Muscle layer of colon (tissue), 2 donors: ENCODE measurements at regions not wholly inside any gene's neighbourhood (a gene's known extent, or its start where the extent isn't known, plus 50 kb on each side); places are given as distances from the start of the nearest gene placed in this dataset.

Experiments
- H3K27ac ChIP-seq: one replicate; pipeline ENCODE4 v1.7.0; 2013; ENCODE audit warnings: low read depth, mild to moderate bottlenecking, low read length, moderate library complexity
- H3K27me3 ChIP-seq, 2 donors: one replicate each; pipeline ENCODE4 v1.7.0; 2013; ENCODE audit warnings: low read length in 2 of 2, mild to moderate bottlenecking in 2 of 2; ENCODE audit not compliant: insufficient read depth in 2 of 2, control insufficient read depth in 1 of 2
- H3K36me3 ChIP-seq: one replicate; pipeline ENCODE4 v1.7.0; 2013; ENCODE audit warnings: mild to moderate bottlenecking, low read length; ENCODE audit not compliant: insufficient read depth
- H3K4me1 ChIP-seq: one replicate; pipeline ENCODE4 v1.7.0; 2013; ENCODE audit warnings: mild to moderate bottlenecking, low read length; ENCODE audit not compliant: insufficient read depth
- H3K4me3 ChIP-seq, 2 donors: one replicate each; pipeline ENCODE4 v1.7.0; 2013; ENCODE audit warnings: low read length in 2 of 2, low read depth in 1 of 2, mild to moderate bottlenecking in 1 of 2, moderate library complexity in 1 of 2
- H3K9ac ChIP-seq: one replicate; pipeline ENCODE4 v1.7.0; 2013; ENCODE audit warnings: low read length
- H3K9me3 ChIP-seq: one replicate; pipeline ENCODE4 v1.7.0; 2013; ENCODE audit warnings: mild to moderate bottlenecking, low read length
- donor health status: abdominal sarcoma.
- donor health status: Adenocarcinoma of cecum.

DNA sequence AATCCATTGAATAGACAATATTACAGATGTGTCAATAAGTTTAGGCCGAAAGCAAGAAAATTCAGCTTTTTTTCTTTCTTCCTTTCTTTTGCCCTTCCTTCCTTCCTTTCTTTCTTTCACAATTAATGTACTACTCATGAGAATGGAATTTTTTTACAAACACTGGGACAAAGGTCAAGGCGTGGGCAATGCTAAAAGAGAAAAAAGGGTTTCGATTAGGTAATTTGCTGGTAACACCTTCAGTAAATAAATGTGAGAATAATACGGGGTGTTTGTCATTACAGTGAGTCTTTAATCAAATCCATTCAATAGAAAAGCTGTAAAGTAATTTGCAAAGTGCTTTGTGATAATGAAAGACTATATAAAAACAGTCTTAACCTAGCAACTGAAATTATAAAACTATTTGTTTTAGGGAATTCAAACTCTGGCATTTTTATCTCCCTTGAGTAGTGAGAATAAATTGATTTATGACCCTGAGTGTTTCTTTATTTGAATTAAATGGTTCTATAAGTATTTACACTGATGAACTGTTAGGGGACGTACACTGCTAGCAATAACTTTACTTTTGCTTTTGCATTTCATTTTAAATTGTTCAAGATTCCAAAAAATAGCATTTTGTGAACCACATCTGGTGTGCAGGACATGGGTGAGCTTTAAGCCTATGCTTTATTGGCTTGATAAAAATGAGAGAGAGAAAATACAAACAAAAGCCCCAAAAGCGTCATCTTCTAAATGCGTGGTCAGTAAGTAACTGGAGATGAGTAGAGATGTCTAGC is 104.2 kb upstream of the THRB start:
- Histone ChIP-seq H3K36me3 (no peaks in the 10 kb centered on the region), H3K9me3 (no peaks in the 10 kb centered on the region), H3K9ac (no peak overlapping the region), H3K27ac (no peak overlapping the region), H3K27me3 (no peaks in the 10 kb centered on the region), H3K4me1 (no peaks in the 10 kb centered on the region), H3K4me3 (no peak overlapping the region)

DNA sequence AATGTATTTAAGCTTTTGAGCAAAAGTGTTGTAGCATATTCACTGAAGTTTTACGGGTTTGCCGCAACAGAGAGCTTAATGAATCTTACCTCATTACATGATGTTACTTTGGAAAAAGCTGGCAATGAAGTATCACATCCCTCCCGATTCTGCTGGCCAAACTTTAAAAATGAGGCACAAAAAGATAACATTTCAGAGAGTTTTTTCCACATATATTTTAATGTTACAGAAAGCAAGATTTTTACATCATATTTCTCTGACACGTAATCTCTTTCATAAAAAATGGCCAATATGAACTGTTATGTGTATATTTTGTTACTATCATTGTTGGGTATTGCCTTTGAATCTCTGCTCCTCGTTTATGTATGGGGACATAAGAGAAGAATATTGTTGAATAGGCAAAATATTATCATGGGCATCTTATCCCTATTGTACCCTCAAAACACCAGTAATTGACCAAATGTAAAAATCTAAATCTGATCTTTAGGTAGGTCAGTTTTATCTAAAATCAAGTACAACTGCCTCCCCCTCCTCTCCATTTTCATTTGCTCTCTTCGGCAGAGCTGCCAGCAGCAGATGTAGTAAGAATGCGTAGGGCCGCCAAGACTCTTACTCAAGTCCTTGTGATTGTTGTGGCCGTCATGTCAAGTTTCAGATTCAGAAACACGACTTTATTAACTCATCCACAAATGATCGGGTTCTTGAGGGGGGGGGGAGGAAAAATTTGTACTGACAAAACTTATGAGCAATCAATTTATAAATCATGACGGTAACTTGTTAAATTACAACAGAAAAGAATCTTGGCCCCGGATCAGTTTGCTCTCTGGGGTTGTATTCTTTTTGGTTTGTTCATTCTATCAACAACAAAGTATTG is 106.7 kb upstream of the THRB start:
- H3K27ac ChIP-seq: no peak overlapping the region
- no peaks in the 10 kb centered on the region for H3K4me1 ChIP-seq
- no peaks in the 10 kb centered on the region for H3K36me3 ChIP-seq
- no peak overlapping the region for H3K9ac ChIP-seq
- no peaks in the 10 kb centered on the region for H3K9me3 ChIP-seq
- H3K27me3 ChIP-seq: no peaks in the 10 kb centered on the region
- H3K4me3 ChIP-seq: no peak overlapping the region

DNA sequence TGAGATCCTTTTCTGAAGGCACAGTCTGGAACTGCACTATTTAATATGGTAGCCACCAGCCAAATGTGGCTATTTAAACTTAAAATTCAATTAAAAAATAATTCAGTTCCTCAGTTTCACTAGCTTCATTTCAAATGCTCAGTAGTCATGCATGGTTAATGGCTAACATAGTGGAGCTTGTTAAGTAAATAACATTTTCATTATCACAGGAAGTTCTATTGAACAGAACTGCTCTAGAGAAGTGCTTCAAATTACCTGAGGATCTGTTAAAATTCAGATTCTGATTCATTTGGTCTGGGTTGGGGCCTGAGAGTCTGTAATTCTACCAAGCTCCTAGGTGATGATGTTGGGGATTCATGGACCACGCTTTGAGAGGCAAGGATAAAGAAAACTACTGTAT is 109.6 kb upstream of the THRB start:
- H3K9ac ChIP-seq: no peak overlapping the region
- H3K4me3 ChIP-seq: no peak overlapping the region
- H3K4me1 ChIP-seq: peaks cover 6% of the 10 kb centered on the region
- H3K27ac ChIP-seq: no peak overlapping the region
- H3K36me3 ChIP-seq: no peaks in the 10 kb centered on the region
- no peaks in the 10 kb centered on the region for H3K9me3 ChIP-seq
- H3K27me3 ChIP-seq: no peaks in the 10 kb centered on the region

DNA sequence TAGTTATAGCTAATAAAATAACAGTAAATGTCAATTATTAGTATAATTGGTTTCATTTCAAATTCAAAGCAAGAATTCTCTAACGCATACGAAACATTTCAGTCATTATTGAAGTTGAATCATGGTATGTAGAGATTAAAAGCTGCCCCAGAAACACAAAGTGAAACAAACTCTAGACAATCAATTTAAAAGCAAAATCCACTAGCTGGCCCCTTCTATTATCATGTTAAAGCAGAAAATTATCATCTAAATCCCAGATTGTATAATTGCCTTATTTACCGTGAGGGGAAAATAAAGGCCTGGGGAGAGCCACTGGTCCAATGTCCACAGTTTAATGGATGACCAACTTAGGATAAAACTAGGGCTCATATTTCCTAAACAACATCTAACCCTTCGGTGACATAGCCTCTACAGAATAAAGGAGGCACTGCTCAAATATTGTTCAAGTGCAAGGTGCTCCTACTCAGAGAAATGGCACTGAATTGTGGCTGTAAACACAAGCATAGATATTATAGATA is 110.9 kb upstream of the THRB start:
- Histone ChIP-seq H3K9ac (no peak overlapping the region), H3K27me3 (no peaks in the 10 kb centered on the region), H3K9me3 (no peaks in the 10 kb centered on the region), H3K27ac (no peak overlapping the region), H3K36me3 (no peaks in the 10 kb centered on the region), H3K4me1 (peaks cover 6% of the 10 kb centered on the region), H3K4me3 (no peak overlapping the region)

DNA sequence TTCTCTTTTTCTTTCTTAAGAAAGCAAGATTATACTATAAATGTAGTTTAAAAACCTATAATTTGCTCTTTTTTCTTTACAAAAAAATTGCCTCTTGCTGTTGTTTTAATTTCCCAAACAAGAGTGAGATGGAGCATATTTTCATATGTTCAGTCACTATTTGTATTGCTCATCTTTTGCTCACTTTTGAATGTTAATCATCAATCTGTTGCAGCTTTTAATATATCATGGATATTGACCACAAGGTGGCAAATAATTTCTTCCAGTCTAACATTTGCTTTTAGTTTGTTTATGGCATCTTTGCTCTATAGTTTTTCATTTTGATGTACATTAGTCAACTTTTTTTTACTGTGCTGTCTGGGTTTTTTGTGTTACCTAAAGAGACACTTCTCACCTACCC is 112.6 kb upstream of the THRB start:
- H3K9me3 ChIP-seq: no peaks in the 10 kb centered on the region
- no peak overlapping the region for H3K9ac ChIP-seq
- H3K36me3 ChIP-seq: no peaks in the 10 kb centered on the region
- no peak overlapping the region for H3K27ac ChIP-seq
- peaks cover 6% of the 10 kb centered on the region for H3K4me1 ChIP-seq
- no peaks in the 10 kb centered on the region for H3K27me3 ChIP-seq
- H3K4me3 ChIP-seq: no peak overlapping the region

DNA sequence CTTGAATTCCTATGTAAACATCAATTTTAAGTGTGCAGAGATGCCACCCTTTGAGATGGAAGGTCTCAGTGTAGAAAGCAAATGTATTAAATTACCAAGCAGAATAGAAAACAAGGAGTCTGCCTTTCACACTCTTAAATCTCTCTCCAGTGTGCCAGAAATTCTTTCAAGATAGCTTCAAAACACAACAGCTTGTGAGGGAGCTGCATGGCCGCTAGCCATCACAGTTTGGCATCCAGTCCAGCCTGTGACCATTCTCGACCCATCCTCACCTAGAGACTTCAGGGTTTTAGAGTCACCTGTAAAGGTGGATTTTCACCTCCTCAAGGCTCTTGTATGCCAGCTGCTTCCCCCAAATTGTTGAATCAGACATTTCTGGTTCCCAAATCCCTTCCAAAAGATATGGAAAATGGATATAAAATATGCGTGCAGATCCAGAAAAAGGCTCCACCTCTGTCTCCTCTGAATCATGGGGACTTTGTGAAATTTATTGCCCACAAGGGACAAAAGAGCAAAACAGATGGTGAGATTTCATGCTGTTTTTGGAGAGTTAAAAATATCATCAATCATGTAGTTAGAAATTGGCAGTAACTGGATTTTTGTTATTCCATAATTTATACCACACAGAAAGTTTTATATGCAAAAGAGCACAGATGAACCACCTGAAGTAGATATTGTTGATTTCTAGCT is 114.2 kb upstream of the THRB start:
- no peak overlapping the region for H3K4me3 ChIP-seq
- no peak overlapping the region for H3K27ac ChIP-seq
- no peaks in the 10 kb centered on the region for H3K9me3 ChIP-seq
- no peaks in the 10 kb centered on the region for H3K27me3 ChIP-seq
- H3K9ac ChIP-seq: no peak overlapping the region
- no peaks in the 10 kb centered on the region for H3K36me3 ChIP-seq
- H3K4me1 ChIP-seq: peaks cover 6% of the 10 kb centered on the region

DNA sequence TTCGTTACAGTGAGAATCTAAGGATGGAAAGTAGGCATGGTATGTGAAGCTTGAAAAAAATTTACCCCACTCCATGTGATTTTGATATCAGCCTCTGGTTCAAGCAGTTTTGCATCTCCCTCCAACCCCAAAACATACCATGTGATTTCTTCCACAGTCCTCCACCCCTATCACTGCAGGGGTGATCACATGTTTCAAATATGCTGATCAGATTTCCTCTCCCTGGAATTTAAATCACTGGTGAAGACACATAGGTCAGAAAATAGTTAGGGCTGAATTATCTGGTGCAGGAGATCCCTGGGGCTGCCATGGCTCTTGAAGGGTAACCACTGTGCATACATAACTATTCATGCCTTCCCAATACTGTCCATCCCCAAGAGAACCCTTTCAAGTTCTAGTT is 119.7 kb upstream of the THRB start:
- no peak overlapping the region for H3K4me3 ChIP-seq
- no peaks in the 10 kb centered on the region for H3K27me3 ChIP-seq
- H3K36me3 ChIP-seq: no peaks in the 10 kb centered on the region
- no peaks in the 10 kb centered on the region for H3K4me1 ChIP-seq
- H3K9me3 ChIP-seq: no peaks in the 10 kb centered on the region
- no peak overlapping the region for H3K27ac ChIP-seq
- H3K9ac ChIP-seq: no peak overlapping the region

DNA sequence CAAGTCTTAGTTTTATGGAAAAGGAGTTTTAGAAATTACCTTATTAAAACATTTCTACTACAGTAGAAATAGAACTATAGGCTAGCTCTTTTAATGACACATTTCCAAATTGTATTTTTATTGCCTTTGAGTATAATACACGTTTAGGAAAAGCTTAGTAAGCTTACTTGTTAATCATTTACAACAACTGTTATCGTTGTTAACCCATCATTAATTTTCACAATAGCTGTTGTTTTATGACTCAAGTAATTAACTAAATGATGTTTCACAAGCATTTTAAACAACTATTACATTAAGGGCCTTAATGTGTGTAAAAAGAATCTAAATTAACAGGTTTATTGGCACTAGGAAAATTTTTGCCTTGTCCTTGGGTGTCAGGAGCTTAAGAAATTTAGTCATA is 120.5 kb upstream of the THRB start:
- Histone ChIP-seq H3K36me3 (no peaks in the 10 kb centered on the region), H3K9ac (no peak overlapping the region), H3K27ac (no peak overlapping the region), H3K4me1 (no peaks in the 10 kb centered on the region), H3K9me3 (no peaks in the 10 kb centered on the region), H3K27me3 (no peaks in the 10 kb centered on the region), H3K4me3 (no peak overlapping the region)

DNA sequence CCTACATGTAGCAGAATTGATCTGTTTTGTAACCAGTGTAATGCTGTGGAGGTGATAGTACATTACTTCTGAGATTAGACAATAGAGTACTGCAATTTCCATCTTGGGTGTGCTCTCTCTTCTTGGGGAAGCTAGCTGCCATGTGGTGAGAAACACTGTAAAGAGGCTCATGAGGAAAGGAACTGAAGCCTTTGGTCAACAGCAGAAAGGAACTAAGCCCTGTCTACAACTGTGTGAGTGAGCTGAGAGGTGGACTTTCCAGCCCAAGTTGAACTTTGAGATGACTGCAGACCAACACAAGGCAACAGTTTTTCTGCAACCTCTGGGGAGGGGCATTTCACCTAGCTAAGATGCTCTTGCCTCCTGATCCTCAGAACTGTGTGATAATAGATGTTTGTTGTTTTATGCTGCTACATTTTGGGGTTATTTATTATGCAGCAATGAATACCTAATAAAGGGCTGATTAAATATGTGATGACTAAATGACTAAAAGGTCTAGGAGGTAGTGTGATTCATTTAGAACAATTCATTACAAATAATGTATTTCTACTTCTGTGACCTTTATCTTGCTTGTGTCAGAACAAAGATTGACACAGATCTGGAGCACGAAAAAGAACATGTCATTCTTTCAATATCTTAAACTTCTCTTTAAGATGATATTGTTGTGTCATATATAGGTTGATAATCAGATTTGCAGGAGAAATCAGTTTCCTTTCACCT is 121.6 kb upstream of the THRB start:
- H3K4me3 ChIP-seq: no peak overlapping the region
- no peaks in the 10 kb centered on the region for H3K4me1 ChIP-seq
- H3K27me3 ChIP-seq: no peaks in the 10 kb centered on the region
- no peaks in the 10 kb centered on the region for H3K36me3 ChIP-seq
- H3K27ac ChIP-seq: no peak overlapping the region
- H3K9ac ChIP-seq: no peak overlapping the region
- H3K9me3 ChIP-seq: no peaks in the 10 kb centered on the region

DNA sequence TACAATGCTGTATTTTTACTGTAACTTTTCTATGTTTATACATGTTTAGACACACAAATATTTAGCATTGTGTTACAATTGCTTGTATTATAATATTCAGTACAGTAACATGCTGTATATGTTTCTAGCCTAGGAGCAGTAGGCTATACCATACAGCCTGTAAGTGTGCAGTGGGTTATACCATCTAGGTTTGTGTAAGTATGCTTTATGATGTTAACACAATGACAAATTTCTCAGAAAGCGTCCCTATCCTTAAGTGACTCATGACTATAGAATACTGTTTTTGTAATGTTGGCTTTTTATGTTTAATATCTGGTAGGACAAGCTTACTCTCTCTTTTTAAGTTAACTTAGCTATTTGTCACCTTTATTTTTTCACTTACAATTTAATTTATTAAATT is 127.5 kb upstream of the THRB start:
- H3K9ac ChIP-seq: no peak overlapping the region
- H3K36me3 ChIP-seq: no peaks in the 10 kb centered on the region
- no peak overlapping the region for H3K27ac ChIP-seq
- no peaks in the 10 kb centered on the region for H3K4me1 ChIP-seq
- no peaks in the 10 kb centered on the region for H3K9me3 ChIP-seq
- no peak overlapping the region for H3K4me3 ChIP-seq
- H3K27me3 ChIP-seq: no peaks in the 10 kb centered on the region

DNA sequence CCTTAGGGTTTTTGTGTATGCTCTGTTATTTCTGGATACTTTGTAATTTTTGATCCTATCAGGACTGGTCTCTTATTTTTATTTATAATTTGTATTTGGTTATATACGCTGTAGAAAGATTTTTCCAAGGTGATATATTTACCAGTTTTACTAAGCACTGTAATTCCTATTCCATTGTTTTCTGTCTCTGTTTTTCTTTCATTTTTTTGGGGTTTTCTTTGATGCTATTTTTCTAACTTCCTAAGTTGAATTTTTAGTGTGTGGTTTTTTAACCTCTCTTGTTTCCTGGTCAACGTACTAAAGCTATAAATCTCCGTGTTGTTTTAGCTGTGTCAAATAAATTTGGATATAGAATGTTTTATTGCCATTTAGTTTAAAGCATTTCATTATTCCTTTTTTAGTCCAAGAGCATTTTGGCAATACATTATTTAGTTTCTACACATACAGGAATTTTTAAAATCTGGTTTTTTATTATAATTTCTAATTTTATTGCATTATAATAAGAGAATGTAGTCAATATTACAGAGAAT is 128.1 kb upstream of the THRB start:
- Histone ChIP-seq H3K27ac (no peak overlapping the region), H3K36me3 (no peaks in the 10 kb centered on the region), H3K4me3 (no peak overlapping the region), H3K9ac (no peak overlapping the region), H3K9me3 (no peaks in the 10 kb centered on the region), H3K4me1 (no peaks in the 10 kb centered on the region), H3K27me3 (no peaks in the 10 kb centered on the region)
